Activated T-cell treated with anti-CD3 and anti-CD28 coated beads, Interleukin-2, amount 50 U/mL, for 4 hours (primary cell): ENCODE measurements at regions not wholly inside any gene's neighbourhood (a gene's known extent, or its start where the extent isn't known, plus 50 kb on each side); places are given as distances from the start of the nearest gene placed in this dataset.

Source experiments
- ATAC-seq, 2 donors: fragments of 200-7000 bp; cut with Tn5 transposase; one replicate each; pipeline ENCODE4 v1.10.0; 2021
- DNase-seq: peaks from one replicate; pipeline ENCODE4 v3.0.0-alpha.2; 2020
- H3K27me3 Mint-ChIP-seq: one replicate; pipeline ENCODE4 v1.8.0; 2021; ENCODE audit warnings: low read depth, mixed read lengths
- H3K36me3 Mint-ChIP-seq: one replicate; pipeline ENCODE4 v1.8.0; 2022; ENCODE audit warnings: mixed read lengths; ENCODE audit not compliant: insufficient read depth
- H3K4me1 Mint-ChIP-seq: one replicate; pipeline ENCODE4 v1.8.0; 2021; ENCODE audit warnings: low read depth, mixed read lengths
- H3K4me3 Mint-ChIP-seq: one replicate; pipeline ENCODE4 v1.8.0; 2021; ENCODE audit warnings: mild to moderate bottlenecking, moderate library complexity, mixed read lengths
- H3K9me3 Mint-ChIP-seq: one replicate; pipeline ENCODE4 v1.8.0; 2021; ENCODE audit warnings: mixed read lengths

DNA sequence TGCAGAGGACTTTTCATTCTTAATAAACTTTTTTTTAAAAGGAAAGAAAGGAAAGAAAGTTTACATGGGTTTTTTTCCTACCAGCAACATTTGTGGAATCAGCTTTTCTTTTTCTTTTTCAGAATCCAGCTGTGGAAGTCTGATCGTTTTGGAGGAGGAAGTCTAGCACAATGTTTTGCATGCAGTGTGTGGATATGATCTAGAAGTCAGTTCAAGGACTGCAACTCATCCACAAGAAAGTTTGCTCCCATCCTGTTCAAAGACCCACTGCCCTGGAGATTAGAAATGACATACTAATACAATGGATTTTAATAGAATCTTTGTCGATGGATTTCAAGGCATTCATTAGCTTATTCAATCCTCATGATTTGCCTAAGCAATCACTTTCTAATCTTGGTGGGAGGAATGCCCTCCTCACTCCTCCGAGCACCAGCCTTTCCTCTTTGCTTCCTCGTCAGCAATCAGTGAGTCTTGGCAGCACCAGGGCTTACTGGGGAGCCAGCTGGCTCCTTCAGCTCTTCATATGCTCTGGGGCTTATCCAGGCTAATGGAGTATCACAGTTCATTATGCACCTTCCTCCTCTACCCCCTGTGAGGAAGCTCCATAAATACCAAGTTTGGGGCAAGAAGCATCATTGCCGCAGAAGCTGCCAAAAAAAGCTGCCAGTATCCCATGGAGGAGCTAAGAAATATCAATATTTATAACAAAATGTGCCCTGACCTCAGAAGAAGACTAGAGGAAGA lies 392.3 kb upstream of the PKN2 start:
- H3K36me3 Mint-ChIP-seq: no peaks in the 10 kb centered on the region
- no peaks in the 10 kb centered on the region for H3K9me3 Mint-ChIP-seq

DNA sequence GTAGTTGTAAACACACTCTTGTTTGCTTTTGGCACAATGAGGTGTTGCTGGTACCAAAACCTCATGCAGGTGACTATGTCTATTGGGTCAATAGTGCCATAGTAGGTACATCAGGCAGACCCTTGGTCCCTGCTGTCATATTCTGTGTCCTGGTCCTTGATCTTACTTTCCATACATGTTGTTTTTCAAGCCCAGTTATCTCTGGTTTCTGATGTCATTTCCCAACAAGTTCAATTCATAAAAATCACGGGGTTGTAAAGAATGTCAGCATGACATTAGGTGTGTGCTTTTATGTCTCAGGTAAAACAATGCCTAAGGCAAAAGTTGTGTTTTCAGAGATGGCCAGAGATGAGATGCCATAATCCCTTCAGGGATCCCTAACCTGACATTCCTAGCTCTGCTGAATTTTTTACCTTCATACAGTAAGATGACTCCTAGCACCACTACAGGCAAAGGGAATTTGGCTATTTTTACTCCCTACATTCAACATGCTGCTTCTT lies 390.3 kb upstream of the PKN2 start:
- no peaks in the 10 kb centered on the region for H3K4me1 Mint-ChIP-seq
- H3K9me3 Mint-ChIP-seq: no peaks in the 10 kb centered on the region
- ATAC-seq (no peak), DNase-seq (no peak)
- H3K4me3 Mint-ChIP-seq: no peak overlapping the region
- no peaks in the 10 kb centered on the region for H3K36me3 Mint-ChIP-seq
- H3K27me3 Mint-ChIP-seq: no peaks in the 10 kb centered on the region

More for the DNA sequence above, 392.3 kb upstream of the PKN2 start:
- Mint-ChIP-seq H3K4me1 (no peaks in the 10 kb centered on the region), H3K4me3 (no peak overlapping the region), H3K27me3 (no peaks in the 10 kb centered on the region)
- ATAC-seq: no peak
- DNase-seq: no peak

DNA sequence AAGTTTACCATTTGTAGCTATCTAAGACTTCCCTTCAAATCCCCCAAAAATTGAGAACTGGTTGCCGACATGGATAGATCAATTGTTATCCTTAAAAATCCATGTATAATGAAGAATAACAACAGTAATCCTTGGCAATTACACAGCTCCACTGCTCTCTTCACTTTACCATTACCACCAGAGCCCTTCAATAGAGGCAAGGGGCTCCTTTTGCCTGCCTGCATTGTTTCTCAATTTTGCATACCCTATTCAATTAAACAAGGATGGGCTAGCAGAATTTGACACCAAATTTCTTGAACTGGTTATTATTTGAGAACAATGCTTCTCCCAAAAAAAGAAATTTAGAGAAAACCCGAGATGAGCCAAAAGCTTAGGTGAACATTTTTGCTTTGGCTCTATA lies 387.8 kb upstream of the PKN2 start:
- ATAC-seq (no peak), DNase-seq (no peak)
- no peaks in the 10 kb centered on the region for H3K36me3 Mint-ChIP-seq
- no peaks in the 10 kb centered on the region for H3K4me1 Mint-ChIP-seq
- no peak overlapping the region for H3K4me3 Mint-ChIP-seq
- H3K9me3 Mint-ChIP-seq: no peaks in the 10 kb centered on the region
- H3K27me3 Mint-ChIP-seq: no peaks in the 10 kb centered on the region

DNA sequence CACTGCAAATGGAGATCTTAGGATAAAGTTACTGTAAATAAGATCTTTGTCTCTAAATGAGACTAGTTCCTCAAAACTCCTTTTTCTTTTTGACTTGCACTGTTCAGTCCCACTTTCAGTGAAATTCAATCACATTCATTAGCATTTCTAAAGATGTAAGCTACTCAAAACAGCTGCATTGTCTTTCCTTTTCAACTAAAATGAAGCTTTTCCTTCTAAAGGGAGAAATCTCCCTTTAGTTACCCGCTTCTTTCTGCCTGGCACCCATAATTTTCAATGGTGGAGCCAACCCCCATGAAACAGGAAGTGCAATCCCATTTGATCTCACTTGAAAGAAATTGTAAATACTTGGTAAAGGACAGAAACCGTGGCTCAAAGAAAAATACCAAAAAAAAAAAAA lies 387.4 kb upstream of the PKN2 start:
- Mint-ChIP-seq H3K9me3 (no peaks in the 10 kb centered on the region), H3K36me3 (no peaks in the 10 kb centered on the region), H3K4me3 (no peak overlapping the region), H3K4me1 (no peaks in the 10 kb centered on the region), H3K27me3 (no peaks in the 10 kb centered on the region)
- no peak for DNase-seq
- ATAC-seq: no peak

DNA sequence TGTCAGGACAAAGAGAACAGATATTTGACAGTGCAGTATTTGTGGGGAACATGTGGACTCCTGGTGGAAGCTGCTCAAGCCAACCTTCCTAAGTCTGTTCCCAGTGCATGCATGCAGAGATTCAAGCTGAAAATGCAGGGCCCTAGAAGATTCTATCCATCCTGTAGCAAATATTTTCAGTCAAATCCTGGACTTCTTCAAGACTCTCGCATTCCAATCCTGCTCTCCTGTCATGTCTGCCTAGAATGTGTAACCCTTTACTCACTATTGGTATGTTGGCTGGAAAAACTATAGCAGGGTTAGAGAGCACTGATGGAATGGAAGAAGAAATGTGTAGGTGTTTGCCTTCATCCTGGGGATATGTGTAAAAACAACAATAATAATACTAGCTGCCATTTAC lies 385.6 kb upstream of the PKN2 start:
- no peaks in the 10 kb centered on the region for H3K9me3 Mint-ChIP-seq
- no peaks in the 10 kb centered on the region for H3K27me3 Mint-ChIP-seq
- DNase-seq (no peak), ATAC-seq (no peak)
- no peaks in the 10 kb centered on the region for H3K36me3 Mint-ChIP-seq
- H3K4me3 Mint-ChIP-seq: no peak overlapping the region
- H3K4me1 Mint-ChIP-seq: no peaks in the 10 kb centered on the region

DNA sequence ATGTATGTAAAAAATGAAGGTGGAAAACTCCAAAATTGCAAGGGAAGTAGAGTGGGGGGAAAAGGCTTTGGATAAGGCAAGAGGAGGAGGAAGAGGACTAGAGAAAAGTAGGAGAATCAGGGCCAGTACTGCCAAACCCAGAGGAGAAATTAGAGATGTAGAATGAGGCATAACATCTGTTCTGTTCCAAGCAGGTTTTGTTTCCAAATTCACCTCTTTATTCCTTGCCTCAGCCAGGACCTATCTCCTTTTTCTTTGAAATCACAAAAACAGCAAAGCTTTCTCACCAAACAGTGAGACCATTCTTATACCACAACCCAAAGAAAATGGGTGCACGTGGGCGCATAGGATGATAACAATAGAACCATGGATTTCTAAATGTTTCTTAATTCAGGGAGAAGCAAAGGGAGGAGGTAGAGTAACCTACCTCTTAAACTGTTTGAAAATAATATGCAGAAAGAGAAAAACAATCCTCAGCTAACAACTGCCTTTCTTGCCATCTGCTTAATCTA lies 383.3 kb upstream of the PKN2 start:
- Mint-ChIP-seq H3K36me3 (no peaks in the 10 kb centered on the region), H3K4me1 (no peaks in the 10 kb centered on the region), H3K4me3 (no peak overlapping the region), H3K9me3 (no peaks in the 10 kb centered on the region), H3K27me3 (no peaks in the 10 kb centered on the region)
- ATAC-seq (no peak), DNase-seq (no peak)

DNA sequence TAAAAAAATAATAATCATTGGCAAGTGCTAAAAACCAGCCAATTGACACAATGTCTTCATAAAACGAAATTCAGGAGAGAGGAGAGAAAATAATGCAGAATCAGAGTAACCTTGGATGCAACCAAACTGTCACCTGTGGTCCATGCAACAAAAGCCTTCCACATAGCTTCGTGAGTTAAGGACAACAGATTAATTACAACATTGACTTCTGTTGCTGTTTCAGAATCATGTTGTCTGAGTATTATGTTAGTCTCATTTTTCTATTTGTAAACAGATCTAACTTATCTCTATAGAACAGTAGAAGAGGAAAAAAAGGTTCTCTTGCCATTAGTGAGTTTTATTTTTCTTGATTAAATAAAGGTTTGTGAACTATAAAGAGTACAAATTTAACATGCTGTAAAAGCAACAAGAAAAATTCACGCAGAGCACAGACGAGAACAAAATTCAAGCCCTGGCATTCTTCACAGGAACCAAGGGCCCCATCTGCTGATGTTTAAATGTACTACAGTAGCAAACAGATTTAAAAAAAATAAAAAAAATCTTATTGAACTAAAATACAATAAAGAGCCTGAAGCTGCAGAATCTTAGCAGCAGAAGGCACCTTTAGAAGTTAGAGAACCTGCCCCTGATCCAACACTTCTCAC lies 381.1 kb upstream of the PKN2 start:
- Mint-ChIP-seq H3K36me3 (no peaks in the 10 kb centered on the region), H3K4me3 (no peak overlapping the region), H3K9me3 (no peaks in the 10 kb centered on the region), H3K27me3 (no peaks in the 10 kb centered on the region), H3K4me1 (no peaks in the 10 kb centered on the region)
- no peak for ATAC-seq
- DNase-seq: no peak

DNA sequence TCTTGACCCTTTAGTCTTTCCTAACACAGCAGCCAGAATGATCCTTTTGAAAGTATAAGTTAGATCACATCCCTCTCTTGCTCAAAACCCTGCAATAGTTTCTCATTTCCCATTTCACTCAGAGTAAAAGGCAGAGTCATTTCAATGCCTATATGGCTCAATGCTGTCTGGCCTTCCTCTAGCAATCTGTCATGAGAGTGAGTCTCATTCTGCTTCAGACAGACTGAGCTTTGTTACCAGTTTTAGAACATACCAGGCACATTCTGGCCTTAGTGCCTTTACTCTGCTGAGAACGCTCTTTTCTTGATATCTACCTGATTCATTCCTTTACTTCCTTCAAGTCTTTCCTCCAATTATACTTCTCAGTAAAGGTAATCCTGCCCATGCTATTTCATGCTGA lies 372.8 kb upstream of the PKN2 start:
- no peak overlapping the region for H3K4me3 Mint-ChIP-seq
- H3K36me3 Mint-ChIP-seq: no peaks in the 10 kb centered on the region
- ATAC-seq (no peak), DNase-seq (no peak)
- peaks cover 10% of the 10 kb centered on the region for H3K9me3 Mint-ChIP-seq
- H3K4me1 Mint-ChIP-seq: no peaks in the 10 kb centered on the region
- H3K27me3 Mint-ChIP-seq: no peaks in the 10 kb centered on the region

DNA sequence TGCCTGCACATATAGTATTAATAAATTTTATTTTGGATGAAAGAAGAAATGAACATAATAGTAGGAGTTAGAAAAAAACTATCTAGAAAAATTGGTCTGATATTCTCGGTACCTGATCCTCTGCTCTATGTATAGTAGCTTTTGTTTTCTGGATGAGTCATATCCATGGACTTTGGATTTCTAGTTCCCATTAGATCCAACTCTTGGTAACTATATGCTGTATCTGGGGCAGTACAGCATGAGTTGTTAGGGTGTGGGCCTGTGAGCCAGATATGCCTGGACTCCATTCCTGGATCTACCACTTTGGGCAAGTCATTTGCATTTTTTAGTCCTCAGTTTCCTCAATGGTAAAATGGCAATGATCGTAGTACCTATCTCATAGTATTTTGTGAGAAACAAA lies 372.2 kb upstream of the PKN2 start:
- H3K36me3 Mint-ChIP-seq: no peaks in the 10 kb centered on the region
- no peak for ATAC-seq
- no peak for DNase-seq
- no peaks in the 10 kb centered on the region for H3K4me1 Mint-ChIP-seq
- no peak overlapping the region for H3K4me3 Mint-ChIP-seq
- no peaks in the 10 kb centered on the region for H3K27me3 Mint-ChIP-seq
- H3K9me3 Mint-ChIP-seq: peaks cover 10% of the 10 kb centered on the region

DNA sequence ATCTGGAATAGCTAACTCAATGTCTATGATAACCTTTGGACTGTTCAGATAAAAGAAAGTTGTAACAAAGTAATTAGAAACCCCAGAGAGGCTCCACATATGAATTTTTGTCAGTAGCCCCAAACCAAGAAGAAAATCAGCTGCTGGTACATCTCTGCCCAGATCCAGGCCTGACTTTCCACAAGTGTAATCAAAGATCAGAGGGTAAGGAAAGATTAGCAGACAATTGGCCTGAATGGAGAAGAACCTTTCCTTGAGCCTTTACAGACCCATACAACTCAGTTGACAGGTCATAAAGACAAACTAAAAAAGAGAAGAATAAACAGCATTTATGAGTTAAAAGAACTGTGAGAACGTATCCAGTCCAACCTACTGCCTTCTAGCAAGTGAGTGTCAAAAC lies 366.7 kb upstream of the PKN2 start:
- no peaks in the 10 kb centered on the region for H3K27me3 Mint-ChIP-seq
- no peaks in the 10 kb centered on the region for H3K36me3 Mint-ChIP-seq
- DNase-seq (no peak), ATAC-seq (no peak)
- H3K4me1 Mint-ChIP-seq: no peaks in the 10 kb centered on the region
- no peaks in the 10 kb centered on the region for H3K9me3 Mint-ChIP-seq
- no peak overlapping the region for H3K4me3 Mint-ChIP-seq

DNA sequence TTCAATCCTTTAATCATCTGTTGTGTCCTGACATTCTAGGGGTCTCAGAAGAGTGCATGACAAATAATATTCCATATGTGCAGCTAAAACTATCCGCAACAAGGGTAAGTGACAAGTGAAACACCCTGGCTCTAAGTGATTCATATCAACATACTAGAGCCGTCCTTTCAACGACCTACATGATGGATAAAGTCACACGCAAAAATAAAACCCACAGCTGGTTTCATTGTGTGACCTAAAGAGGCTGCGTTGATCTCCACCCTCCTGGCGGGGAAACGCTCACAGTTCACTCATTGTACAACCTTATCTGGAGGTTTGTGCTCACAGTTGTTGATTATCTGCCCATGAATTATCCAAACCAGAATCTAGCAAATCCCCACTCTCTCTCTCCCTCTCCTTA lies 365.3 kb upstream of the PKN2 start:
- Mint-ChIP-seq H3K4me3 (no peak overlapping the region), H3K36me3 (no peaks in the 10 kb centered on the region), H3K9me3 (no peaks in the 10 kb centered on the region), H3K27me3 (no peaks in the 10 kb centered on the region), H3K4me1 (no peaks in the 10 kb centered on the region)
- no peak for ATAC-seq
- DNase-seq: no peak

DNA sequence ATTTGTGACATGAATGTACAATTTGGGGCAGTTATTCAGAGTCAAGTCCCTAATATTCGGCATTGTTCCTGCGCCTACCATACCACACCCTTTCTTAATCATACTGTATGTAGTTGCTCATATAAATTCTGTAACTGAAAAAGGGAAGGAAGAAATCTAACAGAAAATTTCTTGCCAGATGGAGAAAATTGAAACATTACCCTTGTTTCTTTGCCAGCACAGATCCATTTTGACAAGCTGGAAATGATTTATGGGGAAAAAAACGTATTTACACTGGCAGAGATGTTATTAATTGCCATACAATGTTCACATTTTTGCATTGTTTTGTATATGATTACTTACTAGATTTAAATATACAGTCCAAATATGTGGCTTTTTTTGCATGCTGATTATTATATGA lies 363.8 kb upstream of the PKN2 start:
- ATAC-seq: no peak
- Mint-ChIP-seq H3K27me3 (no peaks in the 10 kb centered on the region), H3K36me3 (no peaks in the 10 kb centered on the region), H3K4me3 (no peak overlapping the region), H3K9me3 (no peaks in the 10 kb centered on the region), H3K4me1 (no peaks in the 10 kb centered on the region)
- no peak for DNase-seq

DNA sequence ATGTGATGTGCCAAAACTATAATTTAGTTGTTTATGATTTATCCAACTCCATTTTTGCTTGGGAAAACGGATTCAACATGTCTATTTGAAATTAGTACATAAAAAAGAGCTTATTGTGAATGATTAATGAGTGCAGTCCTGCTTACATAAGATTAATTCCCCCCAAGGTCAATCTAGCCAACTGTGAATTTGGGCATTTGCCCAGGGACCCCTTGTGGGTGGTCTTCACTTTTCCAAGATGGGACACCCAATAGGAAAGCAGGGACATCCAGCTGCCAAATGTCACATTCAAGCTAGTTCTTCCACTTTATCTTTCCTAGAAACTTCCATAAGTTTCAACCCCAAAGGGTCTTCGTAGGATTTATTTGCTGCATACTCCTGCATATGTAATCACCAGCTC lies 362.4 kb upstream of the PKN2 start:
- no peaks in the 10 kb centered on the region for H3K9me3 Mint-ChIP-seq
- no peak for DNase-seq
- H3K4me1 Mint-ChIP-seq: no peaks in the 10 kb centered on the region
- H3K36me3 Mint-ChIP-seq: no peaks in the 10 kb centered on the region
- no peaks in the 10 kb centered on the region for H3K27me3 Mint-ChIP-seq
- ATAC-seq: no peak
- no peak overlapping the region for H3K4me3 Mint-ChIP-seq

DNA sequence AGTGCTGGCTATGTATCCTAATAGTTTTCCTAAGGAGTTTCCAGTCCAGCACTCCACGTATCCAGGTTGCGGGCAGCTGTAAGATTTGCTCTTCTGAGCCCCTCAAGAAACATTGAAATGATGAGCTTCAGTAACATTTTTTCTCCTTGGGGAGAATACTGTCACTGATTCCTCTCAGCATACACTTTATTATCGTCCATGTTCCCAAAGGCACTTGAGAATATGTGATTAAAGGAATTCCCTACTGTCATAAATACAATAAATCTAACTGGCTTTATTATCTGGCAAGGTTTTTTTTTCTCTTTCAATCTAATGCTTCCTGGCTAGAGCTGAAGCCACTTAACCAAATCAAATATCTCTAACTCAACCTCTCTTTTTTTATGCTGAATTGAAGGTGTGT lies 359.2 kb upstream of the PKN2 start:
- Mint-ChIP-seq H3K4me1 (no peaks in the 10 kb centered on the region), H3K36me3 (no peaks in the 10 kb centered on the region)

More for the DNA sequence above, 359.2 kb upstream of the PKN2 start:
- Mint-ChIP-seq H3K27me3 (no peaks in the 10 kb centered on the region), H3K9me3 (no peaks in the 10 kb centered on the region), H3K4me3 (no peak overlapping the region)
- ATAC-seq (no peak), DNase-seq (no peak)
